ENCODE measurements at regions not wholly inside any gene's neighbourhood (a gene's known extent, or its start where the extent isn't known, plus 50 kb on each side); places are given as distances from the start of the nearest gene placed in this dataset.

- no peak overlapping the region for H2AFZ ChIP-seq
- H3K9ac ChIP-seq = no peak overlapping the region
- no peaks in the 10 kb centered on the region for H3K9me3 ChIP-seq (ENCODE audit: low read depth)
- no peaks in the 10 kb centered on the region for H3K27me3 ChIP-seq (replicated peaks; ENCODE audit: insufficient read depth)
- no peaks in the 10 kb centered on the region for H3K9me2 ChIP-seq (ENCODE audit: insufficient read depth)
- TF ChIP-seq EZH2 (IDR thresholded peaks at IDR 0.05; ENCODE audit: insufficient read depth, poor library complexity, severe bottlenecking) = no peak
- no peak for TF ChIP-seq EZH2phosphoT487 (IDR thresholded peaks at IDR 0.05; ENCODE audit: insufficient read depth, low read depth)
- H3K27ac ChIP-seq = no peak overlapping the region
- no peaks in the 10 kb centered on the region for H4K20me1 ChIP-seq (ENCODE audit: insufficient read depth)
- no peaks in the 10 kb centered on the region for H3K36me3 ChIP-seq (ENCODE audit: low read depth)
- H3K4me2 ChIP-seq (ENCODE audit: unreplicated experiment) = no peak overlapping the region
- WGBS, 2 experiments (ENCODE audit: low coverage in 1 of 2, low lambda C conversion rate in 2 of 2, missing lambda C conversion rate in 2 of 2) = 4 to 6% methylated on average over 3 of the region's 3 CpGs
- no peaks in the 10 kb centered on the region for H3K4me1 ChIP-seq (ENCODE audit: insufficient read depth)
- no peak for DNase-seq
- H3K79me2 ChIP-seq (ENCODE audit: insufficient read depth) = no peaks in the 10 kb centered on the region
- in situ Hi-C loops (cut with MboI) = no loop called here
- H3K4me3 ChIP-seq = no peak overlapping the region
- no peaks in the 10 kb centered on the region for H3F3A ChIP-seq (ENCODE audit: insufficient read depth)
These were observed 72.4 kb upstream of the ISX start for GRCh38 chr22:34993548-34993947.

GRCh38 chr22:34997633-34998299 is 68.2 kb upstream of the ISX start:
- H3F3A ChIP-seq (ENCODE audit: insufficient read depth) = no peaks in the 10 kb centered on the region
- WGBS, 2 experiments (ENCODE audit: low coverage in 1 of 2, low lambda C conversion rate in 2 of 2, missing lambda C conversion rate in 2 of 2) = 26 to 36% methylated on average over 9 of the region's 9 CpGs
- H3K36me3 ChIP-seq (ENCODE audit: low read depth) = no peaks in the 10 kb centered on the region
- no peak overlapping the region for H3K4me2 ChIP-seq (ENCODE audit: unreplicated experiment)
- no peak overlapping the region for H3K4me3 ChIP-seq
- no peaks in the 10 kb centered on the region for H3K9me2 ChIP-seq (ENCODE audit: insufficient read depth)
- no peak overlapping the region for H3K27ac ChIP-seq
- no peak for DNase-seq
- no peaks in the 10 kb centered on the region for H4K20me1 ChIP-seq (ENCODE audit: insufficient read depth)
- no peaks in the 10 kb centered on the region for H3K27me3 ChIP-seq (replicated peaks; ENCODE audit: insufficient read depth)
- no peak overlapping the region for H2AFZ ChIP-seq
- in situ Hi-C loops (cut with MboI) = no loop called here
- H3K4me1 ChIP-seq (ENCODE audit: insufficient read depth) = no peaks in the 10 kb centered on the region
- no peak overlapping the region for H3K9ac ChIP-seq
- H3K9me3 ChIP-seq (ENCODE audit: low read depth) = no peaks in the 10 kb centered on the region
- no peaks in the 10 kb centered on the region for H3K79me2 ChIP-seq (ENCODE audit: insufficient read depth)
- TF ChIP-seq EZH2phosphoT487 (IDR thresholded peaks at IDR 0.05; ENCODE audit: insufficient read depth, low read depth) = no peak
- TF ChIP-seq EZH2 (IDR thresholded peaks at IDR 0.05; ENCODE audit: insufficient read depth, poor library complexity, severe bottlenecking) = no peak

GRCh38 chr22:34998921-34999320 is 67.0 kb upstream of the ISX start:
- Histone ChIP-seq H2AFZ (no peak overlapping the region), H3K27me3 (replicated peaks; ENCODE audit: insufficient read depth) (no peaks in the 10 kb centered on the region), H3K4me1 (ENCODE audit: insufficient read depth) (no peaks in the 10 kb centered on the region), H3K9me2 (ENCODE audit: insufficient read depth) (no peaks in the 10 kb centered on the region), H3K79me2 (ENCODE audit: insufficient read depth) (no peaks in the 10 kb centered on the region), H3K4me2 (ENCODE audit: unreplicated experiment) (no peak overlapping the region), H3K9me3 (ENCODE audit: low read depth) (no peaks in the 10 kb centered on the region), H3K27ac (no peak overlapping the region), H3K9ac (no peak overlapping the region), H3F3A (ENCODE audit: insufficient read depth) (no peaks in the 10 kb centered on the region), H4K20me1 (ENCODE audit: insufficient read depth) (no peaks in the 10 kb centered on the region), H3K36me3 (ENCODE audit: low read depth) (no peaks in the 10 kb centered on the region), H3K4me3 (no peak overlapping the region)
- TF ChIP-seq EZH2phosphoT487 (IDR thresholded peaks at IDR 0.05; ENCODE audit: insufficient read depth, low read depth) (no peak), EZH2 (IDR thresholded peaks at IDR 0.05; ENCODE audit: insufficient read depth, poor library complexity, severe bottlenecking) (no peak)
- DNase-seq = no peak
- 26 to 32% methylated on average over 3 of the region's 3 CpGs for WGBS, 2 experiments (ENCODE audit: low coverage in 1 of 2, low lambda C conversion rate in 2 of 2, missing lambda C conversion rate in 2 of 2)
- in situ Hi-C loops (cut with MboI) = no loop called here

GRCh38 chr22:35008213-35008612 is 57.7 kb upstream of the ISX start:
- H3K27ac ChIP-seq = no peak overlapping the region
- no peaks in the 10 kb centered on the region for H4K20me1 ChIP-seq (ENCODE audit: insufficient read depth)
- WGBS, 2 experiments (ENCODE audit: low coverage in 1 of 2, low lambda C conversion rate in 2 of 2, missing lambda C conversion rate in 2 of 2) = 29 to 35% methylated on average over 5 of the region's 5 CpGs
- H3K36me3 ChIP-seq (ENCODE audit: low read depth) = no peaks in the 10 kb centered on the region
- no peaks in the 10 kb centered on the region for H3K9me3 ChIP-seq (ENCODE audit: low read depth)
- no peaks in the 10 kb centered on the region for H3K27me3 ChIP-seq (replicated peaks; ENCODE audit: insufficient read depth)
- H3K79me2 ChIP-seq (ENCODE audit: insufficient read depth) = no peaks in the 10 kb centered on the region
- H3K9ac ChIP-seq = no peak overlapping the region
- H3K4me2 ChIP-seq (ENCODE audit: unreplicated experiment) = no peak overlapping the region
- in situ Hi-C loops (cut with MboI) = no loop called here
- no peaks in the 10 kb centered on the region for H3K9me2 ChIP-seq (ENCODE audit: insufficient read depth)
- no peaks in the 10 kb centered on the region for H3K4me1 ChIP-seq (ENCODE audit: insufficient read depth)
- no peak overlapping the region for H2AFZ ChIP-seq
- no peaks in the 10 kb centered on the region for H3F3A ChIP-seq (ENCODE audit: insufficient read depth)
- no peak overlapping the region for H3K4me3 ChIP-seq
- DNase-seq = no peak
- TF ChIP-seq EZH2 (IDR thresholded peaks at IDR 0.05; ENCODE audit: insufficient read depth, poor library complexity, severe bottlenecking) (no peak), EZH2phosphoT487 (IDR thresholded peaks at IDR 0.05; ENCODE audit: insufficient read depth, low read depth) (no peak)

- WGBS, 2 experiments (ENCODE audit: low coverage in 1 of 2, low lambda C conversion rate in 2 of 2, missing lambda C conversion rate in 2 of 2) = 38 to 47% methylated on average over 6 of the region's 6 CpGs
These were observed 55.4 kb upstream of the ISX start for GRCh38 chr22:35010543-35010942.

More at GRCh38 chr22:35010543-35010942, 55.4 kb upstream of the ISX start:
- no peaks in the 10 kb centered on the region for H3K79me2 ChIP-seq (ENCODE audit: insufficient read depth)
- H3K4me1 ChIP-seq (ENCODE audit: insufficient read depth) = no peaks in the 10 kb centered on the region
- no peaks in the 10 kb centered on the region for H3K36me3 ChIP-seq (ENCODE audit: low read depth)
- no peak overlapping the region for H2AFZ ChIP-seq
- H4K20me1 ChIP-seq (ENCODE audit: insufficient read depth) = no peaks in the 10 kb centered on the region
- no peak overlapping the region for H3K4me2 ChIP-seq (ENCODE audit: unreplicated experiment)
- H3K9ac ChIP-seq = no peak overlapping the region
- TF ChIP-seq EZH2phosphoT487 (IDR thresholded peaks at IDR 0.05; ENCODE audit: insufficient read depth, low read depth) (no peak), EZH2 (IDR thresholded peaks at IDR 0.05; ENCODE audit: insufficient read depth, poor library complexity, severe bottlenecking) (no peak)
- H3K9me2 ChIP-seq (ENCODE audit: insufficient read depth) = no peaks in the 10 kb centered on the region
- no peak for DNase-seq
- in situ Hi-C loops (cut with MboI) = no loop called here
- no peaks in the 10 kb centered on the region for H3F3A ChIP-seq (ENCODE audit: insufficient read depth)
- H3K9me3 ChIP-seq (ENCODE audit: low read depth) = no peaks in the 10 kb centered on the region
- no peaks in the 10 kb centered on the region for H3K27me3 ChIP-seq (replicated peaks; ENCODE audit: insufficient read depth)
- no peak overlapping the region for H3K27ac ChIP-seq
- no peak overlapping the region for H3K4me3 ChIP-seq

Data from GM23248 (cell line).